GM12878 (cell line): ENCODE measurements at regions not wholly inside any gene's neighbourhood (a gene's known extent, or its start where the extent isn't known, plus 50 kb on each side); places are given as distances from the start of the nearest gene placed in this dataset.
"Not testable (repeated sequence)": the region's sequence is repeated elsewhere in the genome, so short reads cannot be mapped to it uniquely, and the experiment has no call there.

ENCODE experiments used
- ATAC-seq: fragments of 200-7000 bp; cut with Tn5 transposase; 3 replicates; pipeline ENCODE4 v1.9.1; 2020; ENCODE audit warnings: mild to moderate bottlenecking, moderate library complexity
- BruUV-seq: library from RNA; stranded (reverse); fragments of 400-500 nt; replicated peaks from 2 replicates; lab custom pipeline; 2021; lab: Mats Ljungman, UMichigan
- CTCF ChIA-PET: fragments of 300-600 bp; sonication (Branson Sonifier 250); formaldehyde crosslinking; extraction: SDS; loops from one replicate; lab custom pipeline; 2021; ENCODE audit warnings: inconsistent platforms; lab: Yijun Ruan, JAX
- POLR2A ChIA-PET: fragments of 350-600 bp; formaldehyde crosslinking; extraction: SDS; loops from one replicate; lab custom pipeline; 2021; ENCODE audit warnings: inconsistent platforms; lab: Charles Lee
- RAD21 ChIA-PET: fragments of 300-600 bp; sonication (Branson Sonifier 250); formaldehyde crosslinking; loops from one replicate; lab custom pipeline; 2023; ENCODE audit warnings: antibody characterized with exemption; ENCODE audit not compliant: unreplicated experiment; lab: Charles Lee
- SMC1A ChIA-PET: fragments of 300-600 bp; sonication (Branson Sonifier 250); formaldehyde crosslinking; loops from one replicate; lab custom pipeline; 2023; ENCODE audit not compliant: unreplicated experiment, uncharacterized antibody; lab: Charles Lee
- DNase-seq: peaks from one replicate; pipeline ENCODE4 v3.0.0-alpha.2; 2011; ENCODE audit warnings: low read depth, low spot score
- FAIRE-seq: peaks from 3 replicates; lab custom pipeline; 2011; peaks lifted over from hg19 to GRCh38; lab: Jason Lieb, UNC
- H2AFZ ChIP-seq: 2 replicates; pipeline ENCODE4 v1.6.0; 2011; ENCODE audit warnings: low read depth, low read length, control low read depth; ENCODE audit not compliant: control insufficient read depth
- H3K27ac ChIP-seq: 2 replicates; pipeline ENCODE4 v1.5.1; 2011; ENCODE audit warnings: control low read depth; ENCODE audit not compliant: control insufficient read depth, insufficient read depth
- H3K27me3 ChIP-seq, 2 experiments: replicated peaks in 1 of 2; 2 replicates each; pipeline versions ENCODE4 v1.6.0 to v1.6.1; 2011; ENCODE audit warnings: low read length in 1 of 2; ENCODE audit not compliant: control insufficient read depth in 2 of 2, insufficient read depth in 2 of 2
- H3K36me3 ChIP-seq, 2 experiments: 2 replicates each; pipeline ENCODE4 v1.5.1; 2011; ENCODE audit warnings: low read length in 1 of 2; ENCODE audit not compliant: control insufficient read depth in 2 of 2, insufficient read depth in 2 of 2
- H3K4me1 ChIP-seq: 2 replicates; pipeline ENCODE4 v1.6.1; 2011; ENCODE audit warnings: mild to moderate bottlenecking, low read length, moderate library complexity, mixed read lengths; ENCODE audit not compliant: control insufficient read depth, insufficient read depth
- H3K4me2 ChIP-seq: 2 replicates; pipeline ENCODE4 v1.6.0; 2011; ENCODE audit warnings: control low read depth; ENCODE audit not compliant: control insufficient read depth, insufficient read depth
- H3K4me3 ChIP-seq: fragments of 200-600 bp; sonication (generic); 2 replicates; pipeline ENCODE4 v1.5.1; 2016
- H3K79me2 ChIP-seq: 2 replicates; pipeline ENCODE4 v1.6.0; 2011; ENCODE audit warnings: low read length; ENCODE audit not compliant: control insufficient read depth, insufficient read depth
- H3K9ac ChIP-seq: 2 replicates; pipeline ENCODE4 v1.8.0; 2011; ENCODE audit warnings: low read length, control low read depth, mixed read lengths; ENCODE audit not compliant: control insufficient read depth, insufficient read depth
- H3K9me3 ChIP-seq: replicated peaks from 3 replicates; pipeline ENCODE4 v1.5.1; 2011; ENCODE audit warnings: mild to moderate bottlenecking, low read length; ENCODE audit not compliant: control insufficient read depth, insufficient read depth
- H4K20me1 ChIP-seq: 2 replicates; pipeline ENCODE4 v1.6.0; 2011; ENCODE audit not compliant: control insufficient read depth, insufficient read depth
- MEF2A ChIP-seq: IDR thresholded peaks from 2 replicates; pipeline ENCODE4 v1.6.1; 2011; ENCODE audit warnings: low read depth, mild to moderate bottlenecking, low read length, moderate library complexity; ENCODE audit not compliant: insufficient read depth
- PAX8 ChIP-seq: fragments of 450-650 bp; IDR thresholded peaks from 2 replicates; pipeline ENCODE4 v1.6.1; 2017; ENCODE audit warnings: mild to moderate bottlenecking, moderate library complexity
- SMC3 ChIP-seq: IDR thresholded peaks from 2 replicates; pipeline ENCODE4 v1.6.1; 2011; ENCODE audit warnings: low read length, improper control_type of control experiment, borderline replicate concordance
- TAF1 ChIP-seq: IDR thresholded peaks from 2 replicates; pipeline ENCODE4 v1.6.1; 2011; ENCODE audit warnings: mild to moderate bottlenecking, low read depth, low read length, borderline replicate concordance
- WGBS: methylation state at CpG from one replicate; pipeline ENCODE4 v1.1.6; 2016; ENCODE audit warnings: low lambda C conversion rate; ENCODE audit not compliant: insufficient replicate concordance, insufficient coverage; ENCODE audit errors: missing lambda C conversion rate; 5-methylcytosine and 5-hydroxymethylcytosine counted together
- in situ Hi-C: fragments of 300-500 bp; cut with MboI; formaldehyde crosslinking; loops from 9 replicates; pipeline ENCODE4 v1.14.3; 2018; ENCODE audit warnings: mixed read lengths
- intact Hi-C: fragments of 100-400 bp; cut with micrococcal nuclease; formaldehyde crosslinking; loops from one replicate; pipeline ENCODE4 v1.14.2; 2022; ENCODE audit not compliant: unreplicated experiment
- TF ChIP-seq, protein P1 (sequence below): IDR thresholded peaks from 2 replicates; pipeline ENCODE4 v1.6.1; 2012; ENCODE audit warnings: improper control_type of control experiment, low read depth, low read length; ENCODE audit not compliant: insufficient replicate concordance

DNA sequence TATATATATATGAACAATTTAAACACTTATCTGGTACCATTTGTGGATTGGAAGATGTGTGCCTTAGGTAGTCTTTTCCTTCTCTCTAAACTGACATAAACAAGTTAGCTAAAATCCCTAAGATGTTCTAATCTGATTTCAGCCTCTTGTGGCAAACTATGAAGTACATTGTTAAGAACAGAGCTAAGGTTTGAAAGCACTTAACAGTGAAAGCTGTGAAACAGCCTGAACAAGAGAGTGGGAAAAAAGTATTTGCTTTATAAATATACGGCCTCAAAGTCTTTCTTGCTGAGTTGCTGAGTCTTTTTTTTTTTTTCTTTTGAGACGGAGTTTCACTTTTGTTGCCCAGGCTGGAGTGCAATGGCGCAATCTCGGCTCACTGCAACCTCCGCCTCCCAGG is 53.7 kb upstream of the PELI2 start:
- Histone ChIP-seq H3K27ac (no peak overlapping the region), H3K9ac (no peak overlapping the region), H3K9me3 (no peaks in the 10 kb centered on the region), H3K4me2 (no peak overlapping the region), H4K20me1 (no peaks in the 10 kb centered on the region), H3K36me3 (no peaks in the 10 kb centered on the region; a peak in 1 of 4 replicates), H3K4me3 (no peak overlapping the region), H2AFZ (no peak overlapping the region), H3K4me1 (no peaks in the 10 kb centered on the region), H3K27me3 (no peaks in the 10 kb centered on the region), H3K79me2 (no peaks in the 10 kb centered on the region)
- ChIA-PET SMC1A (no interaction called here), POLR2A (no interaction called here), RAD21 (no interaction called here), CTCF (interaction anchor here (0.6 to 0.7 kb wide), 2 partner anchors 108 to 581 kb away, joined by 3 read pairs; no protein-coding TSS in a partner anchor)
- no TSS peak for BruUV-seq
- whole genome bisulfite sequencing = 0% methylated on average over 1 of the region's 5 CpGs
- intact Hi-C loops (no loop called here), in situ Hi-C loops (no loop called here)
- TF ChIP-seq, protein P1, sequence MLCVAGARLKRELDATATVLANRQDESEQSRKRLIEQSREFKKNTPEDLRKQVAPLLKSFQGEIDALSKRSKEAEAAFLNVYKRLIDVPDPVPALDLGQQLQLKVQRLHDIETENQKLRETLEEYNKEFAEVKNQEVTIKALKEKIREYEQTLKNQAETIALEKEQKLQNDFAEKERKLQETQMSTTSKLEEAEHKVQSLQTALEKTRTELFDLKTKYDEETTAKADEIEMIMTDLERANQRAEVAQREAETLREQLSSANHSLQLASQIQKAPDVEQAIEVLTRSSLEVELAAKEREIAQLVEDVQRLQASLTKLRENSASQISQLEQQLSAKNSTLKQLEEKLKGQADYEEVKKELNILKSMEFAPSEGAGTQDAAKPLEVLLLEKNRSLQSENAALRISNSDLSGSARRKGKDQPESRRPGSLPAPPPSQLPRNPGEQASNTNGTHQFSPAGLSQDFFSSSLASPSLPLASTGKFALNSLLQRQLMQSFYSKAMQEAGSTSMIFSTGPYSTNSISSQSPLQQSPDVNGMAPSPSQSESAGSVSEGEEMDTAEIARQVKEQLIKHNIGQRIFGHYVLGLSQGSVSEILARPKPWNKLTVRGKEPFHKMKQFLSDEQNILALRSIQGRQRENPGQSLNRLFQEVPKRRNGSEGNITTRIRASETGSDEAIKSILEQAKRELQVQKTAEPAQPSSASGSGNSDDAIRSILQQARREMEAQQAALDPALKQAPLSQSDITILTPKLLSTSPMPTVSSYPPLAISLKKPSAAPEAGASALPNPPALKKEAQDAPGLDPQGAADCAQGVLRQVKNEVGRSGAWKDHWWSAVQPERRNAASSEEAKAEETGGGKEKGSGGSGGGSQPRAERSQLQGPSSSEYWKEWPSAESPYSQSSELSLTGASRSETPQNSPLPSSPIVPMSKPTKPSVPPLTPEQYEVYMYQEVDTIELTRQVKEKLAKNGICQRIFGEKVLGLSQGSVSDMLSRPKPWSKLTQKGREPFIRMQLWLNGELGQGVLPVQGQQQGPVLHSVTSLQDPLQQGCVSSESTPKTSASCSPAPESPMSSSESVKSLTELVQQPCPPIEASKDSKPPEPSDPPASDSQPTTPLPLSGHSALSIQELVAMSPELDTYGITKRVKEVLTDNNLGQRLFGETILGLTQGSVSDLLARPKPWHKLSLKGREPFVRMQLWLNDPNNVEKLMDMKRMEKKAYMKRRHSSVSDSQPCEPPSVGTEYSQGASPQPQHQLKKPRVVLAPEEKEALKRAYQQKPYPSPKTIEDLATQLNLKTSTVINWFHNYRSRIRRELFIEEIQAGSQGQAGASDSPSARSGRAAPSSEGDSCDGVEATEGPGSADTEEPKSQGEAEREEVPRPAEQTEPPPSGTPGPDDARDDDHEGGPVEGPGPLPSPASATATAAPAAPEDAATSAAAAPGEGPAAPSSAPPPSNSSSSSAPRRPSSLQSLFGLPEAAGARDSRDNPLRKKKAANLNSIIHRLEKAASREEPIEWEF = no peak
- TF ChIP-seq MEF2A (no peak), TAF1 (no peak), SMC3 (no peak), PAX8 (no peak)
- no peak for DNase-seq
- FAIRE-seq = no peak
- no peak for ATAC-seq

DNA sequence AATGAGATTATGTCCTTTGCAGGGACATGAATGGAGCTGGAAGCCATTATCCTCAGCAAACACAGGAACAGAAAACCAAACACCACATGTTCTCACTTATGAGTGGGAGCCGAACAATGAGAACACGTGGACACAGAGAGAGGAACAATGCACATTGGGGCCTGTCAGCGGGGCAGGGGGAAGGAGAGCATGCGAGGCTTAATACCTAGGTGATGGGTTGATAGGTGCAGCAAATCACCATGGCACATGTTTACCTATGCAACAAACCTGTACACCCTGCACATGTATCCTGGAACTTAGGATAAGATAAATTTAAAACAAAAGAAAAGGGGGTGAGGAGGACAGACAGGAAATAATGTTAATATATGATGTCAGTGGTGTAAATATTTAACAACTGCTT is 53.0 kb upstream of the PELI2 start:
- SMC1A ChIA-PET = interaction anchor here (0.6 kb wide), 1 partner anchor 29 kb away, joined by 3 read pairs; no protein-coding TSS in a partner anchor
- H3K4me1 ChIP-seq, H3K9me3 ChIP-seq, H3K27ac ChIP-seq, H3K36me3 ChIP-seq, in situ Hi-C loops, H3K27me3 ChIP-seq, RAD21 ChIA-PET, CTCF ChIA-PET, H3K4me3 ChIP-seq, H2AFZ ChIP-seq, ATAC-seq, POLR2A ChIA-PET, BruUV-seq, H3K4me2 ChIP-seq, intact Hi-C loops, H4K20me1 ChIP-seq, H3K79me2 ChIP-seq, H3K9ac ChIP-seq, DNase-seq, FAIRE-seq: not testable (repeated sequence)
- 42% methylated on average over 4 of the region's 4 CpGs for WGBS
